GM19351 (cell line): ENCODE measurements at regions not wholly inside any gene's neighbourhood (a gene's known extent, or its start where the extent isn't known, plus 50 kb on each side); places are given as distances from the start of the nearest gene placed in this dataset.

Experiments used
- ATAC-seq: cut with Tn5 transposase; IDR thresholded peaks from one replicate; pipeline ENCODE4 v1.9.1; 2021; ENCODE audit warnings: mild to moderate bottlenecking, moderate library complexity; ENCODE audit not compliant: unreplicated experiment

GRCh38 chr6:43951756-43952675 is 175.2 kb downstream of the MRPL14 start:
- no peak for ATAC-seq

DNA sequence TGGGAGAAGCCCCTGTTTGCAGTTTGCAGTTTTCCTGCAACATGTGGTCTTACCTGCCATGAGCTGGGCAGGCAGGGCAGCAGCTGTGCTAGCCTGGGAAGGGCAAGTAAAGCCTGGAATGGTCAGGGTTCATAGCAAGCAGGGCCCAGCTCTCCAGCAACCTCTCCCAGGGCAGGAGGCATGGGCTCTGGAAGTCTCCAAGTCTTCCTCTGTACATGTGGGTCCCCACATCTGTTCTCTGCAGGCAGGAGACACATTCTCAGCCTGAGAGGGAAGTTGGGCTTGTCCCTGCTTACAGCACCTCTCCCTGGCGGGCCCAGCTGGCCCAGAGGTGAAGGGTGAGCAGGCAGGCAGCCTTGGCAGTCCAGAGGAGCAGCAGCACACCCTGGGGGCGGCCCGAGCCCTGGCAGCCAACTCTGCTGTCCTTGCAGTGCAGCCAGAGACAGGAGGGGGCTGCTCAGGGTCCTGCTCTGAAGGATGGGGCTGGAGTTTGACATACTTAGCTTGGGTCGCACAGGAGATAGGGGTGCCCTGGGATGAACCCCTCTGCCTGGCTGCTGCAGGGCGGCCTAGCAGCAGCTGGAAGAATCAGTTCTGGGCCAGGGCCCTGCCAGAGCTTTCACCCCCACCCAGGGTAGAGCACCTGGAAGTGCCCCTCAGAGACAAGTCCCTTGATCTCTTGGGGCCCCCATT is 176.0 kb downstream of the MRPL14 start:
- no peak for ATAC-seq

GRCh38 chr6:43950731-43951062 is 176.6 kb downstream of the MRPL14 start:
- ATAC-seq, result no peak

DNA sequence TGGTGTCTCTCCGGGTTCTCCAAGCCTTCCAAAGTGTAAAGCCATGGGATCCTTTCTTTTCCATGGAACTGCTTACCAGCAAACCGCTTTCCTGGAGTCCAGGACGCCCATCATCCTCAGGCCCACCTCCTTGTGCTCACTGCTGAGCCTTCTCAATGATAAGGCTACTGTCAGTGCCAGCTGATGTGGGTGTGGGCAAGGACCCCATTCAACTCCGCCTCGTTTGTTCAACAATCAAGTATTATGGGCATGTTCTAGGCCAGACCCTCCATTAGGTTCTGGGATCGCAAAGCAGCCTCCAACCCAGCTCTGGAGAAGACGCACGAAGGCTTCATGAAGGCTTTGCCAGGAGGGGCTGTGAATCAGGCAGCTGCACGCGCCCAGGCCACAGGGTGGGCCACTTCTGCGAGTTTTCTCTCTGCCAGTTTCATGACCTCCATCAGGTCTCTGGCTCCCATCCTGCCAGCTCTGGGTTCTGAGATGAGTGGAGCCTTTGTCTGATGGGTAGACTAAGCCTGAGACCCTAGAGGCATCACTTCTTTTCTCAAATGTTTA is 177.1 kb downstream of the MRPL14 start:
- no peak for ATAC-seq

DNA sequence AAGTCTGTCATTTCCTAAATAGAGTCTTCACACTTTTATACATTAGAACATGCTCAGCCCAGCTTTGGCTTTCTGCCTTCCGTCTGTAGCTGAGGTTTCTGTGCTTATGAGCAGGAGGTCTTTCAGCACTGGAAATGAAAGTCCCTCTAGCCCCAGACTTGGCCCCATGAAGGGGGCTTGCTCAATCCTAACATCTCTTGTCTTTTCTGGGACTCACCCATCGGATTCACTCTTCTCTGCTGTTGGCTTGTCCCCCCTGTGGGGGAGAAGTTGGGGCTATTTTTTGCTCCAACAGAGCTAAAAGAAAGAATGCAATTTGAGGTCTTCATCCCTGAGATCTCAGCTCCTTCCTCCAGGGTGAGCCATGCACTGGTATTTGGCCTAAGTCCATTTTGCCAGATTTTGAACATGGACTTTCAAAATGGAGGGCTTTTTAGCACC is 177.7 kb downstream of the MRPL14 start:
- ATAC-seq, result no peak

- no peak for ATAC-seq
Observed at GRCh38 chr6:43948527-43949485, 178.4 kb downstream of the MRPL14 start.

- no peak for ATAC-seq
Observed at GRCh38 chr6:43947860-43948259, 177.8 kb downstream of the VEGFA start.

GRCh38 chr6:43946641-43947363 is 176.8 kb downstream of the VEGFA start:
- no peak for ATAC-seq

GRCh38 chr6:43945768-43946080 is 175.7 kb downstream of the VEGFA start:
- ATAC-seq, result no peak

DNA sequence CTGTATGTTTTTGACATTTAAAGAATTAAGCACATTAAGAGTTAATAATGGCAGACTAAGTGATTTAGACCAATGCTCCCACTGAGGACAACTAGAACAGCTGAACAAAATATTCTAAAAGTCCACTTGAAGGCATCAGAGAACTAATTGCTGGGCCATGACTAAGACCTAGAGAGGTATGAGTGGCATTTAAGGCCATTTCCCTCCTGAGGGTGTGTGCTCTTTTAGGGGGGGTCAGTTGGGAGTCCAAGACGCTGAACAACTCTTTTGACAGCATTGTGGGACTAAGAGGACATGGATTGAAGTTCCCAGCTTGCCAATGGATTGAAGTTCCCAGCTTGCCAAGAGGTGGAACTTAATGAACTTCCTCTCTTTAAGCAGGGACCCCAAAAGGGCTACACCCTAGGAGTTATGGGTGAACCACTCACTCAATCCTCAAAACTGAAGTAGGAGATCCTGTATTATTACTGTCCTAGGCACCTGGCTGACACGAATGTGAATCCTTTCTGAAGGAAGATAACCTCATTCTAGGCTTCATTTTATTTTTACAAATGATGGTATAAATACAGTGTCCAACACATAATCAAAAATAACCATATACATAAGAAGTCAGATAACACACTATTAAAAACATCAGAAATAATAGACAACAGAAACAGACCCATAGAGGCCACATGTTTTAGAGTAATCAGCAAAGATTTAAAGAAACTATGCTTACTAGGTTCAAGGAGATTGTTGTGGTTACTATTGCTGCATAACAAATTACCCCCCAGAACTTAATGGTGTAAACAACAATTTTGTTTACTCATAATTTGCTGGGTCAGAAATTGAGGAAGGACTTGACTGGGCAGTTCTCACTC is 175.1 kb downstream of the VEGFA start:
- ATAC-seq, result no peak

- no peak for ATAC-seq
Observed at GRCh38 chr6:43943781-43944250, 173.8 kb downstream of the VEGFA start.

DNA sequence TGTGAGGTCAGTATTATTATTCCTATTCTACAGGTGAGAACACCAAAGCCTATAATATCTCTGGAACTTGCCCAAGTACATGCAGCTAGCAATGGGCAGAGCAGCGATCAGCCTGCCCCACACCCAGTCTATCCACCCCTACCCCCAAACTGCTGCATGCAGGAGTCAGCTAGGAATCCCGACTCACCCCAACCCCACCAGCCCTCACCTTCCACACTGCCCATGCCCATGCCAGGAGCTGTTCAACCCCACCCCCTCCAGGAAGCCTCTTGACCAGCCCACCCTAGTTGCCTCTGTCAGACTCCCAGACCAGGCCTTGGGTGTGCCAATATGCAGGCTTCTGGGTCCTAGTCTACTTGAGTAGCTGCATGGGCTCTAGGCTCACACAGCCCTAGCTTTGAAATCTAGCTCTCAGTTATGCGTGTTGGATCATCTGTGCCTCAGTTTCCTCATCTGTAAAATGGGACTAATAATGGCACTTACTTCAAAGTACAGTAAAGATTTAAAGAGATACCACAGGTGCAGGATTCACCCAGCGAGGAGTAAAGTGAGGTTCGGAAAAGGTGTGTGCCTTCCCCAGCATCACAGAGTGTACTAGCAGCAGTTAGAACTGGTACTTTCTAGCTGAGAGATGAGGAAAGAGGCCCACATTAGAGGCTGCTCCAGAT is 173.2 kb downstream of the VEGFA start:
- ATAC-seq, result no peak

- no peak for ATAC-seq
Observed at GRCh38 chr6:43942616-43943015, 172.6 kb downstream of the VEGFA start.

DNA sequence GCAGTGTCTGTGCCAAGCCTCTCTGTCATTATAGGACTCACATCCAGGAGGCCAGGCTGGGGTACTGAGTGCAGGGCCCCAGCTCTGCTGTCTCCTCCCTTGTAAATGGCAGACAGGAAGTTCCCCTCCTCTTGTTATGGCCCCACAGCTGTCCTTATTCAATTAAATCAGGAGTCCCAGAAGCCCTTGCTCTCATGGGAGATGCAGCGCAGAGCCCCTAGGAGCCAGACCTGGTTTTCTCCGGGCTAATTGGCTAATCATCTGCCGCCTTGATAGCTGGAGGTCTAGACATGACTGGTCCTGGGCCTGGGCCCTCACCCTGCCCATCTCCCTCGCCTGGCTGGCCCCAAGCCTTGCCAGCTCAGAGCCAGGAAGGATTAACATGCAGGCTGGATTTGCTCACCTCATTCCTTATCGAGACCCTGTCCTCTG is 172.0 kb downstream of the VEGFA start:
- ATAC-seq, result no peak

DNA sequence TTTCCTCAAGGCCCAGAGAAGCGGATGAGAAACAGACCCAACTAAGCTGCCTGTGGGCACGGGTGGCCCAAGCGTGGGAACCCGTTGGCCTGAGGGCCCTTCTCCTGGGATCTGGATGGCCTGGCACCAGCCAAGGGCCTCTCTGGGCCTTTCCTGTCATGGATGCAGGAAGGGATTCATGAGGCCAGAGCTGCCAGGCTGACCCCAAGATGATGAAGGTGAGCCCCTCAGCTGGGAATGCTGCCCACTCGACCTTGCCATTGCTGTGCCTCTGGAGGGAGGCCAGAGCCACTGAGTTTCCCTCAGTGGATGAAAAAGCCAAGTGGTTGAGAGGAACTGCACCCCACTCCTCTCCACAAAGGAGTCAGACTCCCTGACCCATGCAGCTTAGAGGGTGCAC is 171.2 kb downstream of the VEGFA start:
- ATAC-seq, result no peak

DNA sequence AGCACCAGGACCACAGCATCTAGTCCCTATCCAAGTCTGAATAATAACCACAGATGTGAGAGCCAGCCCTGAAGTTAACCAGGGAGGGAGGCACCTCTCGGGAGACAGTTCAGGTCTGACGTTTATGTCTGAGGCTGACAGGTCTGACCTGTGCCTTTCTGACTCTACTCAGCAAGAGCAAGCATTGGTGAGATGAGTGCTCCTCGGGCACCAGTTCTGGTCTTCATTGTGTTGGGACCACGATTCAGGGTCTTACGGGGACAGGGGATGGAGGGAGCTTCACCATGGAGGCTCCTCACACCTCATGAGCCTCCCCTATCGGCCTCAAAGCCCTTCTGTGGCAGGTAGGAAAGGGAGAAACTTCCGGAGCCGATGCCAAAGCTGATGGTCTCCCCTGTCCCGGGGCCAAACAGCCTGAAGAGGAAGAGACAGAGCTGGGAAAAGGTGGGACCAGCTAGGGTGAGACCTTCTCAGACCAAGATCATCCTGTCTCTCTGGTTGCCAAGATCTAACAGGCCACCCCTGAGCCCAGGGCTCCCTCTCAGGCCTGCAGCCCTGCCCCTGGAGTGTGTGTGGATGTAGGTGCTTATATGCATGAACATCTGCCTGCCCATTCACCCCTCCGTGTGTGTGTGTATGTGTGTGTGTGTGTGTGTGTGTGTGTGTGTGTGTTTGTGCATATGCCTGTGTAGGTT is 170.5 kb downstream of the VEGFA start:
- ATAC-seq, result no peak

DNA sequence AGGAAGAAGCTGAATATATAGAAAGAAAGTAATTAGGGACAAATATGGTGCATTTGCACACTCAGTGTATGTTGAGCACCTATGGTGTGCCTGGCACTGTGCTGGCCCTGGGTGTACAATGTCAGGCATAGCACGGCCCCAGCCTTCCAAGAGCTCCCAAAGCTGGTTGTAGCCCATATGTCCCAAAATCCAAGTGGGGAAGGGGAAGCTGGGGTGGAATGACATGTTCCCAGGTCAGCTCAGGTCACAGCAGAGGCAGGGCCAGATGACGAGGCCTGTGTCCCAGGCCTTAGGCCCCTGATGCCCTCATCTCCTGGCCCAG is 170.0 kb downstream of the VEGFA start:
- ATAC-seq, result no peak
